Testis (tissue), 2 donors: ENCODE measurements at regions not wholly inside any gene's neighbourhood (a gene's known extent, or its start where the extent isn't known, plus 50 kb on each side); places are given as distances from the start of the nearest gene placed in this dataset.

ENCODE experiments used
- DNase-seq: peaks from one replicate; pipeline ENCODE4 v3.0.0-alpha.2; 2019
- H3K27ac ChIP-seq, 2 donors: fragments of 200-600 bp; sonication (generic); one replicate each; pipeline ENCODE4 v1.5.1; 2019
- H3K27me3 ChIP-seq: fragments of 200-600 bp; sonication (generic); one replicate; pipeline ENCODE4 v1.5.1; 2019
- H3K36me3 ChIP-seq: fragments of 200-600 bp; sonication (generic); one replicate; pipeline ENCODE4 v1.5.1; 2017; ENCODE audit warnings: low read depth; ENCODE audit errors: missing control alignments
- H3K4me1 ChIP-seq: fragments of 200-600 bp; sonication (generic); one replicate; pipeline ENCODE4 v1.5.1; 2019
- H3K4me3 ChIP-seq, 2 donors: fragments of 200-600 bp; sonication (generic); one replicate each; pipeline ENCODE4 v1.5.1; 2017 to 2019
- H3K9me3 ChIP-seq: fragments of 200-600 bp; sonication (generic); one replicate; pipeline ENCODE4 v1.5.1; 2017
- POLR2A ChIP-seq: fragments of 450-650 bp; IDR thresholded peaks from one replicate; pipeline ENCODE4 v1.6.1; 2017; ENCODE audit warnings: antibody characterized with exemption, mild to moderate bottlenecking, moderate library complexity
- WGBS, 2 donors: methylation state at CpG; one replicate each; pipeline ENCODE4 v1.1.5; 2018; 5-methylcytosine and 5-hydroxymethylcytosine counted together
- intact Hi-C: fragments of 100-400 bp; cut with DNase I; formaldehyde crosslinking; loops from one replicate; pipeline ENCODE4 v1.15.1; 2023; ENCODE audit warnings: low total_unique reads
- TF ChIP-seq, protein P1 (sequence below), 3 experiments: fragments of 450-650 bp in 2 of 3; fragments of 200-600 bp in 1 of 3; sonication (generic) in 1 of 3; IDR thresholded peaks; one replicate each; pipeline ENCODE4 v1.5.1; 2016 to 2019; ENCODE audit warnings: antibody characterized with exemption in 3 of 3, mild to moderate bottlenecking in 2 of 3, moderate library complexity in 1 of 3

DNA sequence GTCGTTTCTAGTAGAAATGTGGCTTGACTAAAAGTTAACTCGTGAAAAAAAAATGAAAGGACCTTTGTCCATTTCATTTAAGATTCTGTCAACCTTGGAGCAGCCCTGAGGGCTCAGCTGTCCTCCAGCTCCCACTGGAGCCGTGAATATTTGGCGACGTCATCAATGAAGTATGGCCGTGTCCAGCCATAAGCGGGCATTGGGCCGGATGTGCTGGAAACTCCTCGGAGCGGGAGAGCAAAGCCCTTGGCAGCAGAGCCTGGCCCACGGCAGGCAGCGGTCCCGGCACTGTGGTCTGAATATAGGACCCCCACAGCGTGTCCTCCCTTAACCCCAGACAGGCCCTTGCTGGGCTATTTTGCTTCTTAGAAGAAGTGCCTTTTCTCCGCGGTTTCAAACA lies 50.0 kb downstream of the JAKMIP3 start:
- H3K4me3 ChIP-seq: no peak overlapping the region
- intact Hi-C loops: no loop called here
- H3K4me1 ChIP-seq: no peaks in the 10 kb centered on the region
- peak; percentile 32 for DNase-seq
- no peak overlapping the region for H3K27ac ChIP-seq
- H3K9me3 ChIP-seq: no peaks in the 10 kb centered on the region
- 73% methylated on average over 16 of the region's 16 CpGs for WGBS, 2 donors
- no peaks in the 10 kb centered on the region for H3K27me3 ChIP-seq
- H3K36me3 ChIP-seq: no peaks in the 10 kb centered on the region
- TF ChIP-seq, protein P1, sequence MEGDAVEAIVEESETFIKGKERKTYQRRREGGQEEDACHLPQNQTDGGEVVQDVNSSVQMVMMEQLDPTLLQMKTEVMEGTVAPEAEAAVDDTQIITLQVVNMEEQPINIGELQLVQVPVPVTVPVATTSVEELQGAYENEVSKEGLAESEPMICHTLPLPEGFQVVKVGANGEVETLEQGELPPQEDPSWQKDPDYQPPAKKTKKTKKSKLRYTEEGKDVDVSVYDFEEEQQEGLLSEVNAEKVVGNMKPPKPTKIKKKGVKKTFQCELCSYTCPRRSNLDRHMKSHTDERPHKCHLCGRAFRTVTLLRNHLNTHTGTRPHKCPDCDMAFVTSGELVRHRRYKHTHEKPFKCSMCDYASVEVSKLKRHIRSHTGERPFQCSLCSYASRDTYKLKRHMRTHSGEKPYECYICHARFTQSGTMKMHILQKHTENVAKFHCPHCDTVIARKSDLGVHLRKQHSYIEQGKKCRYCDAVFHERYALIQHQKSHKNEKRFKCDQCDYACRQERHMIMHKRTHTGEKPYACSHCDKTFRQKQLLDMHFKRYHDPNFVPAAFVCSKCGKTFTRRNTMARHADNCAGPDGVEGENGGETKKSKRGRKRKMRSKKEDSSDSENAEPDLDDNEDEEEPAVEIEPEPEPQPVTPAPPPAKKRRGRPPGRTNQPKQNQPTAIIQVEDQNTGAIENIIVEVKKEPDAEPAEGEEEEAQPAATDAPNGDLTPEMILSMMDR (IDR thresholded peaks at IDR 0.05): no peak

DNA sequence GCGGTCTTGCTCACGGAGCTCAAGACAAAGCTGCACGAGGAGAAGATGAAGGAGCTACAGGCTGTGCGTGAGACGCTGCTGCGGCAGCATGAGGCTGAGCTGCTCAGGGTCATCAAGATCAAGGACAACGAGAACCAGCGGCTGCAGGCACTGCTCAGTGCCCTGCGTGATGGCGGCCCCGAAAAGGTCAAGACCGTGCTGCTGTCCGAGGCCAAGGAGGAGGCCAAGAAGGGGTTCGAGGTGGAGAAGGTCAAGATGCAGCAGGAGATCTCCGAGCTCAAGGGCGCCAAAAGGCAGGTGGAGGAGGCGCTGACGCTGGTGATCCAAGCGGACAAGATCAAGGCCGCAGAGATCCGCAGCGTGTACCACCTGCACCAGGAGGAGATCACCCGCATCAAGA lies 51.4 kb downstream of the JAKMIP3 start:
- Histone ChIP-seq H3K36me3 (no peaks in the 10 kb centered on the region), H3K9me3 (no peaks in the 10 kb centered on the region), H3K4me3 (no peak overlapping the region), H3K4me1 (no peaks in the 10 kb centered on the region), H3K27ac (no peak overlapping the region), H3K27me3 (no peaks in the 10 kb centered on the region)
- TF ChIP-seq, protein P1 (IDR thresholded peaks at IDR 0.05): no peak
- no peak for TF ChIP-seq POLR2A
- 89 to 94% methylated on average over 22 to 23 of the region's 23 CpGs for WGBS, 2 donors
- intact Hi-C loops: no loop called here
- no peak for DNase-seq

DNA sequence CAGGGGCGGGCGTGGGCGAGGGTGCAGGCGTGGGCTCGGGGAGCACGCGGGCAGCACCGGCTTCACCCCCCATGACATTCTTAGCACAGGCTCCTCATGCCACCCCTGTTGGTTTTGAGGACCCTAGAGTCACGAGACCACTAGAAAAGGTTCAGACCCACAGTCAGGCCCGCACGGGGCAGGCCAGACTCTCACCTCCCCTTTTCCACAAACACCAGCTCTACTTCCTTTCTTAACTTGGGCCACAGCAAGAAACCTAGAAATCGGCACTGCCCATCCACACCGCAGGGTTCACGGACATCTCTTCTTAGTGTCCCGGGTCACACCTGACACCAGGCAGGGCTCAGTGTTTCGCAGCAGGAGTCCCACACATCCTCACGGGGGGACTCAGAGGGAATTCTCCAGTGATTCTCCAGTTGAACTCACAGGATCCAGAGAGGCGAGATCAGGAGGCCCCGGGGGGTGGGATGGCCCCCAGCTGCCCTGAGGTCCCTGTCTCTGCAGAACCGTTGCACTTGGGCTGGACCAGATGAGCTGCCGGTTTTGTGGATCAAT lies 52.0 kb downstream of the JAKMIP3 start:
- TF ChIP-seq, protein P1 (IDR thresholded peaks at IDR 0.05): no peak
- TF ChIP-seq POLR2A: no peak
- Histone ChIP-seq H3K36me3 (no peaks in the 10 kb centered on the region), H3K4me1 (no peaks in the 10 kb centered on the region), H3K4me3 (no peak overlapping the region), H3K9me3 (no peaks in the 10 kb centered on the region), H3K27me3 (no peaks in the 10 kb centered on the region), H3K27ac (no peak overlapping the region)
- no peak for DNase-seq
- intact Hi-C loops: no loop called here
- WGBS, 2 donors: 88 to 94% methylated on average over 13 to 21 of the region's 21 CpGs

DNA sequence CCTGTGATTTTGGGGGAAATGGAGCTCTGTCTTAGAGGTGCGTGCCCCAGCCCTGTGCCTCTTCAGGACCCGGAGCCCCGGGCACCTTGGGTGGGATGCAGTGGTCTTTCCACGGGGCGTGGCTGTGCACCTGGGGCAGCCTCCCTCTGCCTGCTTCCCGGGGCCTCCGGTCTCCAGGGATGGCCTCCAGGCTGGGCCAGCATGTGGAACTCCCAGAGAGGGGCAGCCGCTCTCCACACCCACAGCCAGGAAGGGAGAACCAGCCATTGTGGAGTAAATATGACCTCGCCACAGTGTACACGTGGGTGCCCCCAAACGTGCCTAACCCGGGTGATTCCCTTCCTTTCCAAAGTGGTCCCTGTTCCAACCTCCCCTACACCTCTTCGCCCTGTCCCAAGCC lies 52.6 kb downstream of the JAKMIP3 start:
- 89 to 95% methylated on average over 3 to 12 of the region's 13 CpGs for WGBS, 2 donors
- no peaks in the 10 kb centered on the region for H3K27me3 ChIP-seq
- H3K4me3 ChIP-seq: no peak overlapping the region
- no peak for DNase-seq
- H3K36me3 ChIP-seq: no peaks in the 10 kb centered on the region
- intact Hi-C loops: no loop called here
- TF ChIP-seq, protein P1 (IDR thresholded peaks at IDR 0.05): no peak
- TF ChIP-seq POLR2A: no peak
- H3K4me1 ChIP-seq: no peaks in the 10 kb centered on the region
- H3K9me3 ChIP-seq: no peaks in the 10 kb centered on the region
- no peak overlapping the region for H3K27ac ChIP-seq

DNA sequence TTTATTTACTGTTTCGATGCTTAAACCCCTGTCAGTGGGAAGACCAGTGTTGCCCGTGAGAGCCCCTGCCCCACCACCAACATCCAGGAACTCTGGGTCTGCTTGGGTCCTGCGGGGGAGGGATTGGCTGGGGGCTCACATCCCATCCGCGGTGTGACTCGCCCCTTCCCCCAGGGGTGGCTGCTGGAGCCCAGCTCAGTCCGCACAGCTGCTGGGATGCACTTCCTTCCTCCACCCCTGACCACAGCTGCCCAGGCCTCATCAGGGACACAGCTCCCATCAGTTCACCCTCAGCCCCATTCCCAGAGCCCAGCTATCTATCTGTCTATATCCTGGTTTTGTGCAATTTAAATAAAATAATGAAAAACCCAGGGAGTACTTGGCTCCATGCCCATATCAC lies 54.5 kb downstream of the JAKMIP3 start:
- intact Hi-C loops: no loop called here
- no peaks in the 10 kb centered on the region for H3K4me1 ChIP-seq
- H3K36me3 ChIP-seq: no peaks in the 10 kb centered on the region
- TF ChIP-seq POLR2A: no peak
- TF ChIP-seq, protein P1 (IDR thresholded peaks at IDR 0.05): no peak
- DNase-seq: no peak
- no peak overlapping the region for H3K27ac ChIP-seq
- 72 to 87% methylated on average over 6 to 7 of the region's 7 CpGs for WGBS, 2 donors
- H3K4me3 ChIP-seq: no peak overlapping the region
- no peaks in the 10 kb centered on the region for H3K27me3 ChIP-seq
- no peaks in the 10 kb centered on the region for H3K9me3 ChIP-seq
